K562 (cell line): ENCODE measurements at regions not wholly inside any gene's neighbourhood (a gene's known extent, or its start where the extent isn't known, plus 50 kb on each side); places are given as distances from the start of the nearest gene placed in this dataset.

Source experiments
- ATAC-seq: fragments of 200-7000 bp; cut with Tn5 transposase; 3 replicates; pipeline ENCODE4 v1.9.1; 2020; ENCODE audit warnings: moderate library complexity
- BruUV-seq: library from RNA; stranded (reverse); fragments of 400-500 nt; replicated peaks from 2 replicates; lab custom pipeline; 2021; lab: Mats Ljungman, UMichigan
- CTCF ChIA-PET: fragments of 300-600 bp; formaldehyde crosslinking; extraction: SDS; loops from one replicate; lab custom pipeline; 2021; ENCODE audit warnings: low intra/inter-chr PET ratio; lab: Yijun Ruan, JAX
- POLR2A ChIA-PET: fragments of 300-600, 350-650 bp; sonication (Branson Sonifier 250); formaldehyde crosslinking; extraction: SDS; loops from one replicate; lab custom pipeline; 2021; ENCODE audit warnings: antibody characterized with exemption, inconsistent platforms; lab: Yijun Ruan, JAX
- DNase-seq, 4 experiments: peaks; one replicate each; pipeline versions ENCODE4 v3.0.0 to v3.0.0-alpha.2; 2011 to 2018; ENCODE audit warnings: low spot score in 3 of 4, mixed read lengths in 3 of 4; ENCODE audit errors: extremely low read depth in 1 of 4
- FAIRE-seq: peaks from 2 replicates; lab custom pipeline; 2011; peaks lifted over from hg19 to GRCh38; lab: Jason Lieb, UNC
- H2AFZ ChIP-seq: 2 replicates; pipeline ENCODE4 v1.6.0; 2011; ENCODE audit warnings: low read depth, low read length, control low read depth, inconsistent platforms
- H3K27ac ChIP-seq: fragments of 200-600 bp; 3 replicates; pipeline ENCODE4 v1.8.0; 2011; ENCODE audit warnings: low read depth, mild to moderate bottlenecking, control low read depth, inconsistent platforms, low read length, moderate library complexity, mixed read lengths; ENCODE audit errors: extremely low read depth
- H3K27me3 ChIP-seq, 2 experiments: fragments of 300-600 bp in 1 of 2; 2 replicates in 1 of 2; 3 replicates in 1 of 2; pipeline versions ENCODE4 v1.6.0 to v1.8.0; 2011; ENCODE audit warnings: inconsistent platforms in 2 of 2, low read length in 2 of 2, mild to moderate bottlenecking in 1 of 2, mixed read lengths in 1 of 2, moderate library complexity in 1 of 2; ENCODE audit not compliant: control insufficient read depth in 2 of 2, insufficient read depth in 2 of 2
- H3K36me3 ChIP-seq: fragments of 300-600 bp; 3 replicates; pipeline ENCODE4 v1.8.0; 2011; ENCODE audit warnings: mild to moderate bottlenecking, low read length, inconsistent platforms; ENCODE audit not compliant: control insufficient read depth, insufficient read depth
- H3K4me1 ChIP-seq, 2 experiments: fragments of 200-600 bp in 1 of 2; replicated peaks in 1 of 2; 2 replicates in 1 of 2; 3 replicates in 1 of 2; pipeline versions ENCODE4 v1.5.1 to v1.8.0; 2011; ENCODE audit warnings: inconsistent platforms in 2 of 2, low read length in 2 of 2, mild to moderate bottlenecking in 1 of 2, mixed read lengths in 1 of 2, moderate library complexity in 1 of 2; ENCODE audit not compliant: control insufficient read depth in 2 of 2, insufficient read depth in 2 of 2
- H3K4me2 ChIP-seq: 2 replicates; pipeline ENCODE4 v1.6.1; 2011; ENCODE audit warnings: low read length, control low read depth, inconsistent platforms, mixed read lengths; ENCODE audit not compliant: insufficient read depth
- H3K4me3 ChIP-seq: fragments of 200-600 bp; sonication (generic), shearing (Covaris generic); 2 replicates; pipeline ENCODE4 v1.5.1; 2016; ENCODE audit warnings: control low read depth, inconsistent platforms
- H3K79me2 ChIP-seq: fragments of 200-600 bp; 3 replicates; pipeline ENCODE4 v1.8.0; 2011; ENCODE audit warnings: low read length, inconsistent platforms; ENCODE audit not compliant: control insufficient read depth, insufficient read depth
- H3K9ac ChIP-seq, 2 experiments: 2 replicates each; pipeline versions ENCODE4 v1.6.0 to v1.6.1; 2011; ENCODE audit warnings: low read depth in 2 of 2, low read length in 2 of 2, control low read depth in 1 of 2, inconsistent platforms in 1 of 2, mild to moderate bottlenecking in 1 of 2, mixed read lengths in 1 of 2; ENCODE audit not compliant: insufficient read depth in 1 of 2
- H3K9me1 ChIP-seq: one replicate; pipeline ENCODE4 v1.6.0; 2011; ENCODE audit warnings: inconsistent platforms, mild to moderate bottlenecking, low read length, moderate library complexity; ENCODE audit not compliant: control insufficient read depth, insufficient read depth
- H3K9me3 ChIP-seq: replicated peaks from 2 replicates; pipeline ENCODE4 v1.5.1; 2011; ENCODE audit warnings: low read depth, low read length, inconsistent platforms; ENCODE audit not compliant: control insufficient read depth, insufficient read depth
- H4K20me1 ChIP-seq: replicated peaks from 2 replicates; pipeline ENCODE4 v1.6.1; 2011; ENCODE audit warnings: low read length, inconsistent platforms, mixed read lengths; ENCODE audit not compliant: control insufficient read depth, insufficient read depth
- BRCA1 ChIP-seq, 2 experiments: fragments of 450-650 bp in 1 of 2; sonication (generic) in 1 of 2; formaldehyde crosslinking in 1 of 2; IDR thresholded peaks; 2 replicates each; pipeline versions ENCODE4 v1.5.0 to v1.6.1; 2017 to 2020; ENCODE audit warnings: mild to moderate bottlenecking in 1 of 2, missing genetic modification reagents in 1 of 2
- CAMTA2 ChIP-seq: fragments of 250-450 bp; sonication (Bioruptor Pico); conservative IDR thresholded peaks from 2 replicates; pipeline ENCODE4 v1.5.1; 2022
- GABPB1 ChIP-seq: sonication (generic); formaldehyde crosslinking; IDR thresholded peaks from 2 replicates; pipeline ENCODE4 v1.8.0; 2022; ENCODE audit warnings: mild to moderate bottlenecking, missing genetic modification reagents
- RFX7 ChIP-seq: fragments of 250-450 bp; sonication (Bioruptor Pico); IDR thresholded peaks from 2 replicates; pipeline ENCODE4 v1.5.1; 2021; ENCODE audit warnings: mild to moderate bottlenecking
- TBL1XR1 ChIP-seq, 2 experiments: IDR thresholded peaks; 2 replicates each; pipeline ENCODE4 v1.6.1; 2012; ENCODE audit warnings: improper control_type of control experiment in 2 of 2, low read length in 2 of 2, mild to moderate bottlenecking in 1 of 2
- ZNF512 ChIP-seq: IDR thresholded peaks from 2 replicates; pipeline ENCODE4 v1.6.1; 2016; ENCODE audit warnings: missing genetic modification characterization, missing compliant biosample characterization
- ZNF668 ChIP-seq: fragments of 250-450 bp; sonication (Bioruptor Pico); IDR thresholded peaks from 2 replicates; pipeline ENCODE4 v1.8.0; 2022; ENCODE audit warnings: mild to moderate bottlenecking, inconsistent platforms
- ZNF699 ChIP-seq: fragments of 250-450 bp; sonication (Bioruptor Pico); IDR thresholded peaks from 2 replicates; pipeline ENCODE4 v1.8.0; 2021; ENCODE audit warnings: mild to moderate bottlenecking, moderate library complexity; ENCODE audit not compliant: insufficient replicate concordance
- ZNF707 ChIP-seq: fragments of 250-450 bp; sonication (Bioruptor Pico); conservative IDR thresholded peaks from 2 replicates; pipeline ENCODE4 v1.8.0; 2022; ENCODE audit warnings: inconsistent platforms, mild to moderate bottlenecking, moderate library complexity
- WGBS: fragments of 100-300 bp; shearing (Covaris generic); methylation state at CpG from one replicate; pipeline ENCODE4 v1.1.6; 2016; ENCODE audit warnings: low coverage, mixed read lengths; ENCODE audit not compliant: insufficient coverage; ENCODE audit errors: missing lambda C conversion rate; 5-methylcytosine and 5-hydroxymethylcytosine counted together
- in situ Hi-C: fragments of 300-500 bp; cut with MboI; formaldehyde crosslinking; loops from 4 replicates; pipeline ENCODE4 v1.15.0; 2018; ENCODE audit warnings: inconsistent platforms, mixed read lengths
- intact Hi-C: fragments of 100-400 bp; cut with micrococcal nuclease; formaldehyde crosslinking; loops from 2 replicates; pipeline ENCODE4 v1.14.2; 2022
- TF ChIP-seq, protein P1 (sequence below): fragments of 450-650 bp; IDR thresholded peaks from 2 replicates; pipeline ENCODE4 v1.6.1; 2018; ENCODE audit not compliant: partially characterized antibody
- TF ChIP-seq, protein P2 (sequence below): fragments of 250-450 bp; sonication (Bioruptor Pico); IDR thresholded peaks from 2 replicates; pipeline ENCODE4 v1.8.0; 2021; ENCODE audit warnings: moderate library complexity, mild to moderate bottlenecking, inconsistent platforms
- TF ChIP-seq, protein P3 (sequence below): conservative IDR thresholded peaks from 2 replicates; pipeline ENCODE4 v1.6.1; 2011; ENCODE audit warnings: low read depth, mild to moderate bottlenecking, low read length; ENCODE audit not compliant: control insufficient read depth
- TF ChIP-seq, protein P4 (sequence below): sonication (generic); formaldehyde crosslinking; IDR thresholded peaks from 2 replicates; pipeline ENCODE4 v1.8.1; 2023; ENCODE audit warnings: mild to moderate bottlenecking, missing genetic modification reagents

- TF ChIP-seq, protein P1, sequence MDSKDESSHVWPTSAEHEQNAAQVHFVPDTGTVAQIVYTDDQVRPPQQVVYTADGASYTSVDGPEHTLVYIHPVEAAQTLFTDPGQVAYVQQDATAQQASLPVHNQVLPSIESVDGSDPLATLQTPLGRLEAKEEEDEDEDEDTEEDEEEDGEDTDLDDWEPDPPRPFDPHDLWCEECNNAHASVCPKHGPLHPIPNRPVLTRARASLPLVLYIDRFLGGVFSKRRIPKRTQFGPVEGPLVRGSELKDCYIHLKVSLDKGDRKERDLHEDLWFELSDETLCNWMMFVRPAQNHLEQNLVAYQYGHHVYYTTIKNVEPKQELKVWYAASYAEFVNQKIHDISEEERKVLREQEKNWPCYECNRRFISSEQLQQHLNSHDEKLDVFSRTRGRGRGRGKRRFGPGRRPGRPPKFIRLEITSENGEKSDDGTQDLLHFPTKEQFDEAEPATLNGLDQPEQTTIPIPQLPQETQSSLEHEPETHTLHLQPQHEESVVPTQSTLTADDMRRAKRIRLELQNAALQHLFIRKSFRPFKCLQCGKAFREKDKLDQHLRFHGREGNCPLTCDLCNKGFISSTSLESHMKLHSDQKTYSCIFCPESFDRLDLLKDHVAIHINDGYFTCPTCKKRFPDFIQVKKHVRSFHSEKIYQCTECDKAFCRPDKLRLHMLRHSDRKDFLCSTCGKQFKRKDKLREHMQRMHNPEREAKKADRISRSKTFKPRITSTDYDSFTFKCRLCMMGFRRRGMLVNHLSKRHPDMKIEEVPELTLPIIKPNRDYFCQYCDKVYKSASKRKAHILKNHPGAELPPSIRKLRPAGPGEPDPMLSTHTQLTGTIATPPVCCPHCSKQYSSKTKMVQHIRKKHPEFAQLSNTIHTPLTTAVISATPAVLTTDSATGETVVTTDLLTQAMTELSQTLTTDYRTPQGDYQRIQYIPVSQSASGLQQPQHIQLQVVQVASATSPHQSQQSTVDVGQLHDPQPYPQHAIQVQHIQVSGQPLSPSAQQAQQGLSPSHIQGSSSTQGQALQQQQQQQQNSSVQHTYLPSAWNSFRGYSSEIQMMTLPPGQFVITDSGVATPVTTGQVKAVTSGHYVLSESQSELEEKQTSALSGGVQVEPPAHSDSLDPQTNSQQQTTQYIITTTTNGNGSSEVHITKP = no peak
- TF ChIP-seq GABPB1 = no peak
- TF ChIP-seq ZNF707 (CRISPR knock-in tag) = no peak
- no peak for TF ChIP-seq ZNF699 (CRISPR knock-in tag)
- TF ChIP-seq, protein P2, sequence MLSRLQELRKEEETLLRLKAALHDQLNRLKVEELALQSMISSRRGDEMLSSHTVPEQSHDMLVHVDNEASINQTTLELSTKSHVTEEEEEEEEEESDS (CRISPR knock-in tag) = no peak
- no peak for TF ChIP-seq CAMTA2
- TF ChIP-seq TBL1XR1 (IDR thresholded peaks at IDR 0.05; ENCODE audit: low read length in 2 of 2) = no peak
These were observed 189.9 kb upstream of the GALNT5 start (continued) for GRCh38 chr2:157067562-157067961.

DNA sequence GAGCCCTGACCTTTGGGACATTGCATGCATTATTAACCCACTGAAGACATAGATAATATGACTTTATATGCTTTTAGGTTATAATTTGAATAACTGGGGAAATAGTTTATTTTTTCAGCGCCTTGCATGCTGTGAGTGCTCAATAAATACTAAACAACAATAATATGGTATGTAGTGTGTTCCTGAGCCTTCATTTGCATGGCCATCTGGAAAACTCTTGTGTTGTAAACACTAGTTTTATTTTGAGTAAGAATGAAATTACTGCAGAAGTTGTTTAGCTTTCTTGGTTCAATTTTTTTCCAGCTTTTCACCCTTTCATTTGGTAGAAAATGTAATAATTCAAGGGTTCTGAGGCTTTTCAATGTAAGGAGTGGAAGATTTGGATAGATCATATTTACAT is 189.3 kb upstream of the GALNT5 start:
- no TSS peak for BruUV-seq
- TF ChIP-seq ZNF668 (CRISPR knock-in tag) (no peak), RFX7 (no peak), BRCA1 (IDR thresholded peaks at IDR 0.05) (no peak), BRCA1 (CRISPR knock-in tag; IDR thresholded peaks at IDR 0.05) (no peak), ZNF512 (no peak)
- TF ChIP-seq, protein P3, sequence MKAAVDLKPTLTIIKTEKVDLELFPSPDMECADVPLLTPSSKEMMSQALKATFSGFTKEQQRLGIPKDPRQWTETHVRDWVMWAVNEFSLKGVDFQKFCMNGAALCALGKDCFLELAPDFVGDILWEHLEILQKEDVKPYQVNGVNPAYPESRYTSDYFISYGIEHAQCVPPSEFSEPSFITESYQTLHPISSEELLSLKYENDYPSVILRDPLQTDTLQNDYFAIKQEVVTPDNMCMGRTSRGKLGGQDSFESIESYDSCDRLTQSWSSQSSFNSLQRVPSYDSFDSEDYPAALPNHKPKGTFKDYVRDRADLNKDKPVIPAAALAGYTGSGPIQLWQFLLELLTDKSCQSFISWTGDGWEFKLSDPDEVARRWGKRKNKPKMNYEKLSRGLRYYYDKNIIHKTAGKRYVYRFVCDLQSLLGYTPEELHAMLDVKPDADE = no peak
- TF ChIP-seq, protein P2 (CRISPR knock-in tag) = no peak
- TF ChIP-seq, protein P4, sequence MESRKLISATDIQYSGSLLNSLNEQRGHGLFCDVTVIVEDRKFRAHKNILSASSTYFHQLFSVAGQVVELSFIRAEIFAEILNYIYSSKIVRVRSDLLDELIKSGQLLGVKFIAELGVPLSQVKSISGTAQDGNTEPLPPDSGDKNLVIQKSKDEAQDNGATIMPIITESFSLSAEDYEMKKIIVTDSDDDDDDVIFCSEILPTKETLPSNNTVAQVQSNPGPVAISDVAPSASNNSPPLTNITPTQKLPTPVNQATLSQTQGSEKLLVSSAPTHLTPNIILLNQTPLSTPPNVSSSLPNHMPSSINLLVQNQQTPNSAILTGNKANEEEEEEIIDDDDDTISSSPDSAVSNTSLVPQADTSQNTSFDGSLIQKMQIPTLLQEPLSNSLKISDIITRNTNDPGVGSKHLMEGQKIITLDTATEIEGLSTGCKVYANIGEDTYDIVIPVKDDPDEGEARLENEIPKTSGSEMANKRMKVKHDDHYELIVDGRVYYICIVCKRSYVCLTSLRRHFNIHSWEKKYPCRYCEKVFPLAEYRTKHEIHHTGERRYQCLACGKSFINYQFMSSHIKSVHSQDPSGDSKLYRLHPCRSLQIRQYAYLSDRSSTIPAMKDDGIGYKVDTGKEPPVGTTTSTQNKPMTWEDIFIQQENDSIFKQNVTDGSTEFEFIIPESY (CRISPR knock-in tag) = no peak

More for the DNA sequence above, 189.3 kb upstream of the GALNT5 start:
- Histone ChIP-seq H3K27me3 (no peaks in the 10 kb centered on the region), H3K4me2 (no peak overlapping the region), H4K20me1 (no peaks in the 10 kb centered on the region), H2AFZ (no peak overlapping the region), H3K79me2 (no peaks in the 10 kb centered on the region), H3K36me3 (no peaks in the 10 kb centered on the region), H3K4me3 (no peak overlapping the region), H3K27ac (no peak overlapping the region), H3K4me1 (no peaks in the 10 kb centered on the region), H3K9ac (no peak overlapping the region), H3K9me1 (no peaks in the 10 kb centered on the region), H3K9me3 (no peaks in the 10 kb centered on the region)
- DNase-seq = no peak
- ATAC-seq = no peak
- POLR2A ChIA-PET = no interaction called here
- WGBS = 7% methylated on average over 1 of the region's 1 CpG
- CTCF ChIA-PET = no interaction called here
- no peak for FAIRE-seq
- intact Hi-C loops (no loop called here), in situ Hi-C loops (no loop called here)
